ENCODE measurements at regions not wholly inside any gene's neighbourhood (a gene's known extent, or its start where the extent isn't known, plus 50 kb on each side); places are given as distances from the start of the nearest gene placed in this dataset.

GRCh38 chr2:121049950-121050585, 234.9 kb downstream of the TFCP2L1 start:
- H3K9me3 ChIP-seq = no peaks in the 10 kb centered on the region
- TF ChIP-seq CTCF (IDR thresholded peaks at IDR 0.05) (no peak), POLR2AphosphoS5 (IDR thresholded peaks at IDR 0.05) (no peak), EP300 (IDR thresholded peaks at IDR 0.05) (no peak), POLR2A (IDR thresholded peaks at IDR 0.05) (no peak)
- 66 to 75% (median 68%) methylated on average over 11 of the region's 11 CpGs for WGBS, 5 donors
- intact Hi-C loops (cut with DNase I; ENCODE audit: low total_unique reads) = no loop called here
- DNase-seq = no peak
- peaks cover 0 to 5% (median 0%) of the 10 kb centered on the region in 4 donors for H3K4me1 ChIP-seq
- peaks cover 0 to 7% (median 0%) of the 10 kb centered on the region in 3 donors for H3K27me3 ChIP-seq
- H3K4me3 ChIP-seq = no peak overlapping the region
- no peaks in the 10 kb centered on the region for H3K36me3 ChIP-seq
- no peak overlapping the region for H3K27ac ChIP-seq

- no peaks in the 10 kb centered on the region for H3K27me3 ChIP-seq
- peaks cover 0 to 5% (median 0%) of the 10 kb centered on the region in 4 donors for H3K4me1 ChIP-seq
- DNase-seq = no peak
- H3K4me3 ChIP-seq = no peak overlapping the region
- 72 to 78% (median 76%) methylated on average over 6 of the region's 6 CpGs for WGBS, 5 donors
- H3K36me3 ChIP-seq = no peaks in the 10 kb centered on the region
- TF ChIP-seq POLR2A (IDR thresholded peaks at IDR 0.05) (no peak), POLR2AphosphoS5 (IDR thresholded peaks at IDR 0.05) (no peak), EP300 (IDR thresholded peaks at IDR 0.05) (no peak), CTCF (IDR thresholded peaks at IDR 0.05) (no peak)
- no peaks in the 10 kb centered on the region for H3K9me3 ChIP-seq
- intact Hi-C loops (cut with DNase I; ENCODE audit: low total_unique reads) = no loop called here
- H3K27ac ChIP-seq = no peak overlapping the region
These were observed 233.7 kb downstream of the TFCP2L1 start for GRCh38 chr2:121051311-121051710.

GRCh38 chr2:121052023-121052422, 233.0 kb downstream of the TFCP2L1 start:
- intact Hi-C loops (cut with DNase I; ENCODE audit: low total_unique reads) = no loop called here
- Histone ChIP-seq H3K27me3 (no peaks in the 10 kb centered on the region), H3K4me3 (no peak overlapping the region), H3K4me1 (peaks cover 0 to 5% (median 0%) of the 10 kb centered on the region in 4 donors), H3K9me3 (no peaks in the 10 kb centered on the region), H3K36me3 (no peaks in the 10 kb centered on the region), H3K27ac (no peak overlapping the region)
- TF ChIP-seq POLR2AphosphoS5 (IDR thresholded peaks at IDR 0.05) (no peak), CTCF (IDR thresholded peaks at IDR 0.05) (no peak), EP300 (IDR thresholded peaks at IDR 0.05) (no peak), POLR2A (IDR thresholded peaks at IDR 0.05) (no peak)
- 29 to 76% (median 52%) methylated on average over 11 of the region's 11 CpGs for WGBS, 5 donors
- DNase-seq = peak; percentile 66 to 71

- H3K27me3 ChIP-seq = no peaks in the 10 kb centered on the region
- WGBS, 5 donors = 32 to 54% (median 49%) methylated on average over 6 of the region's 6 CpGs
- intact Hi-C loops (cut with DNase I; ENCODE audit: low total_unique reads) = no loop called here
- no peaks in the 10 kb centered on the region for H3K9me3 ChIP-seq
- H3K27ac ChIP-seq = no peak overlapping the region
- H3K4me3 ChIP-seq = no peak overlapping the region
- no peaks in the 10 kb centered on the region for H3K36me3 ChIP-seq
- TF ChIP-seq CTCF (IDR thresholded peaks at IDR 0.05) = no peak
- no peak for TF ChIP-seq POLR2A (IDR thresholded peaks at IDR 0.05)
- no peak for TF ChIP-seq POLR2AphosphoS5 (IDR thresholded peaks at IDR 0.05)
- peak in 1 of 2 donors; percentile 76 for DNase-seq
- peaks cover 0 to 5% (median 0%) of the 10 kb centered on the region in 4 donors for H3K4me1 ChIP-seq
These were observed 232.5 kb downstream of the TFCP2L1 start for GRCh38 chr2:121052521-121052920.

Data from stomach (tissue), 8 donors.